DND-41 (cell line): ENCODE measurements at regions not wholly inside any gene's neighbourhood (a gene's known extent, or its start where the extent isn't known, plus 50 kb on each side); places are given as distances from the start of the nearest gene placed in this dataset.

Source experiments
- CTCF ChIP-seq: IDR thresholded peaks from 2 replicates; pipeline ENCODE4 v1.5.1; 2012; ENCODE audit warnings: borderline replicate concordance, low read length, moderate library complexity, mild to moderate bottlenecking; ENCODE audit not compliant: poor library complexity, severe bottlenecking; ENCODE audit errors: extremely low read depth
- EZH2 ChIP-seq: IDR thresholded peaks from 3 replicates; pipeline ENCODE4 v1.6.1; 2012; ENCODE audit warnings: borderline replicate concordance, low read depth, mild to moderate bottlenecking, moderate library complexity, low read length, inconsistent platforms; ENCODE audit not compliant: severe bottlenecking

- TF ChIP-seq CTCF (peak; percentile 86), EZH2 (no peak)
These were observed 441.7 kb upstream of the RASGEF1B start for GRCh38 chr4:81913427-81913879.
